ENCODE measurements at regions not wholly inside any gene's neighbourhood (a gene's known extent, or its start where the extent isn't known, plus 50 kb on each side); places are given as distances from the start of the nearest gene placed in this dataset.

DNA sequence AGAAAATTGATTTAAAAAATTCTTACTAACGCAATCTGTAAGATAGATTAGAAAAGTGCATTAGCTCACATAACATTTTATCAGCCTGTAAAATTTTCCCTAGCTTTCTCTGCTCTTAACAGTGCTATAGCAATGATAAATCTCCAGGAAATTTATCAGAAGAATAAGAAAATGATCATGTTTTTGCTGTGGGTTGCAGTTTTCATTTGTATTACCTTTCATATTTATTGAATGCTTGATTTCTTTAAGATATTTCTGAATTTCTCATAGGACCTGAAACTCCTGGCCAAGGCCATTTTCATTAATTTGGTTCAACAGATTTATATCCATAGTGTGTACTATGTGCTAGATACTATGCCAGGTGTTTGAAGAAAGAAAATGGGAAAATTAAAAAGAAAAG lies 130.3 kb upstream of the STARD13 start:
- TF ChIP-seq POLR2A (IDR thresholded peaks at IDR 0.05; ENCODE audit: low read length) (no peak), GATA1 (IDR thresholded peaks at IDR 0.05; ENCODE audit: low read depth, low read length) (no peak)
